HEK293T (cell line): ENCODE measurements at regions not wholly inside any gene's neighbourhood (a gene's known extent, or its start where the extent isn't known, plus 50 kb on each side); places are given as distances from the start of the nearest gene placed in this dataset.

Source experiments
- CTCF ChIA-PET: fragments of 350-600 bp; formaldehyde crosslinking; extraction: SDS; loops from one replicate; lab custom pipeline; 2021; ENCODE audit warnings: antibody characterized with exemption, inconsistent platforms; lab: Yijun Ruan, JAX
- POLR2A ChIA-PET: fragments of 350-600 bp; formaldehyde crosslinking; extraction: SDS; loops from one replicate; lab custom pipeline; 2020; ENCODE audit warnings: antibody characterized with exemption, inconsistent platforms; lab: Yijun Ruan, JAX
- DNase-seq: peaks from one replicate; pipeline ENCODE4 v3.0.0; 2012; ENCODE audit warnings: mixed read lengths; ENCODE audit errors: extremely low spot score
- ARNT ChIP-seq: fragments of 450-650 bp; IDR thresholded peaks from 2 replicates; pipeline ENCODE4 v1.6.1; 2017; ENCODE audit warnings: mild to moderate bottlenecking
- BHLHE40 ChIP-seq: fragments of 450-650 bp; IDR thresholded peaks from 2 replicates; pipeline ENCODE4 v1.6.1; 2016; ENCODE audit warnings: mild to moderate bottlenecking, moderate library complexity, borderline replicate concordance
- CTBP1 ChIP-seq: fragments of 450-650 bp; IDR thresholded peaks from 2 replicates; pipeline ENCODE4 v1.6.1; 2016; ENCODE audit warnings: borderline replicate concordance
- ELF4 ChIP-seq: fragments of 450-650 bp; IDR thresholded peaks from 2 replicates; pipeline ENCODE4 v1.6.1; 2017; ENCODE audit warnings: antibody characterized with exemption
- FOXA1 ChIP-seq: fragments of 450-650 bp; IDR thresholded peaks from 2 replicates; pipeline ENCODE4 v1.6.1; 2016; ENCODE audit warnings: mild to moderate bottlenecking
- FOXK2 ChIP-seq: fragments of 450-650 bp; IDR thresholded peaks from 2 replicates; pipeline ENCODE4 v1.6.1; 2016; ENCODE audit warnings: mild to moderate bottlenecking
- FOXM1 ChIP-seq: fragments of 450-650 bp; IDR thresholded peaks from 2 replicates; pipeline ENCODE4 v1.6.1; 2017; ENCODE audit warnings: mild to moderate bottlenecking, borderline replicate concordance
- HDGF ChIP-seq: fragments of 450-650 bp; IDR thresholded peaks from 2 replicates; pipeline ENCODE4 v1.6.1; 2017; ENCODE audit warnings: antibody characterized with exemption, borderline replicate concordance
- L3MBTL2 ChIP-seq: fragments of 450-650 bp; conservative IDR thresholded peaks from 2 replicates; pipeline ENCODE4 v1.6.1; 2016; ENCODE audit warnings: mild to moderate bottlenecking
- LEF1 ChIP-seq: fragments of 450-650 bp; IDR thresholded peaks from 2 replicates; pipeline ENCODE4 v1.6.1; 2017; ENCODE audit warnings: mild to moderate bottlenecking, borderline replicate concordance
- NFRKB ChIP-seq: fragments of 450-650 bp; IDR thresholded peaks from 2 replicates; pipeline ENCODE4 v1.6.1; 2016; ENCODE audit warnings: mild to moderate bottlenecking, moderate library complexity
- PKNOX1 ChIP-seq: fragments of 450-650 bp; IDR thresholded peaks from 2 replicates; pipeline ENCODE4 v1.6.1; 2016
- SP1 ChIP-seq: fragments of 450-650 bp; IDR thresholded peaks from 2 replicates; pipeline ENCODE4 v1.6.1; 2017
- SUZ12 ChIP-seq: fragments of 450-650 bp; IDR thresholded peaks from 2 replicates; pipeline ENCODE4 v1.6.1; 2016; ENCODE audit warnings: mild to moderate bottlenecking
- TARDBP ChIP-seq: fragments of 450-650 bp; IDR thresholded peaks from 2 replicates; pipeline ENCODE4 v1.6.1; 2016
- ZNF384 ChIP-seq: fragments of 450-650 bp; IDR thresholded peaks from 2 replicates; pipeline ENCODE4 v1.6.1; 2016

- CTCF ChIA-PET: no interaction called here
- TF ChIP-seq NFRKB (no peak), BHLHE40 (no peak), TARDBP (no peak), FOXA1 (no peak), SUZ12 (no peak), ARNT (no peak), HDGF (no peak), LEF1 (no peak), ELF4 (no peak), ZNF384 (no peak), FOXM1 (no peak), L3MBTL2 (no peak), SP1 (no peak), CTBP1 (no peak), PKNOX1 (no peak)
Observed at GRCh38 chr9:119050281-119050680, 319.0 kb downstream of the BRINP1 start.

GRCh38 chr9:119052339-119053030, 316.8 kb downstream of the BRINP1 start:
- ChIA-PET POLR2A (no interaction called here), CTCF (no interaction called here)
- DNase-seq: no peak
- TF ChIP-seq CTBP1 (no peak), SP1 (no peak), ARNT (no peak), NFRKB (no peak), SUZ12 (no peak), HDGF (no peak), ZNF384 (no peak), FOXA1 (no peak)

More at GRCh38 chr9:119050281-119050680, 319.0 kb downstream of the BRINP1 start:
- POLR2A ChIA-PET: no interaction called here
- no peak for DNase-seq

GRCh38 chr9:119053070-119053469, 316.2 kb downstream of the BRINP1 start:
- CTCF ChIA-PET: no interaction called here
- no peak for TF ChIP-seq ZNF384
- TF ChIP-seq BHLHE40: no peak
- no peak for TF ChIP-seq ARNT
- no peak for TF ChIP-seq TARDBP
- TF ChIP-seq SP1: no peak
- no peak for TF ChIP-seq HDGF
- TF ChIP-seq CTBP1: no peak
- no peak for TF ChIP-seq LEF1
- no peak for TF ChIP-seq SUZ12
- no peak for TF ChIP-seq NFRKB
- no peak for TF ChIP-seq FOXA1
- no peak for TF ChIP-seq FOXM1
- no peak for TF ChIP-seq L3MBTL2
- no peak for TF ChIP-seq PKNOX1
- TF ChIP-seq FOXK2: no peak
- TF ChIP-seq ELF4: no peak
- POLR2A ChIA-PET: no interaction called here

GRCh38 chr9:119060629-119061385, 308.4 kb downstream of the BRINP1 start:
- POLR2A ChIA-PET: no interaction called here
- CTCF ChIA-PET: no interaction called here
- TF ChIP-seq BHLHE40: no peak
- TF ChIP-seq PKNOX1: no peak
- no peak for TF ChIP-seq FOXK2
- TF ChIP-seq LEF1: no peak
- no peak for TF ChIP-seq ELF4

More at GRCh38 chr9:119053070-119053469, 316.2 kb downstream of the BRINP1 start:
- no peak for DNase-seq

GRCh38 chr9:119071636-119072035, 297.6 kb downstream of the BRINP1 start:
- no peak for TF ChIP-seq LEF1
- TF ChIP-seq FOXA1: no peak
- TF ChIP-seq ARNT: no peak
- TF ChIP-seq FOXM1: no peak
- TF ChIP-seq ELF4: no peak
- no peak for TF ChIP-seq FOXK2
- no peak for TF ChIP-seq SUZ12
- TF ChIP-seq HDGF: no peak
- TF ChIP-seq ZNF384: no peak
- no peak for TF ChIP-seq L3MBTL2
- no peak for TF ChIP-seq CTBP1
- DNase-seq: no peak
- CTCF ChIA-PET: no interaction called here
- POLR2A ChIA-PET: no interaction called here

More at GRCh38 chr9:119060629-119061385, 308.4 kb downstream of the BRINP1 start:
- DNase-seq: no peak

- DNase-seq: no peak
- TF ChIP-seq ZNF384 (no peak), FOXA1 (no peak), FOXK2 (no peak), LEF1 (no peak), TARDBP (no peak), SP1 (no peak), ELF4 (no peak), FOXM1 (no peak), HDGF (no peak), NFRKB (no peak), SUZ12 (no peak), BHLHE40 (no peak), L3MBTL2 (no peak), CTBP1 (no peak)
- ChIA-PET POLR2A (no interaction called here), CTCF (no interaction called here)
Observed at GRCh38 chr9:119074017-119074416, 295.2 kb downstream of the BRINP1 start.
